ENCODE measurements at regions not wholly inside any gene's neighbourhood (a gene's known extent, or its start where the extent isn't known, plus 50 kb on each side); places are given as distances from the start of the nearest gene placed in this dataset.

- Histone ChIP-seq H3K4me3 (no peak overlapping the region), H3K27me3 (replicated peaks; ENCODE audit: insufficient read depth) (no peaks in the 10 kb centered on the region), H3K27ac (no peak overlapping the region), H3K9me3 (no peaks in the 10 kb centered on the region), H3K36me3 (no peaks in the 10 kb centered on the region), H3K4me1 (replicated peaks) (no peaks in the 10 kb centered on the region)
- intact Hi-C loops (cut with DNase I), result no loop called here
- TF ChIP-seq POLR2A (IDR thresholded peaks at IDR 0.05), result no peak
- TF ChIP-seq POLR2AphosphoS5 (IDR thresholded peaks at IDR 0.05), result no peak
- TF ChIP-seq CTCF (IDR thresholded peaks at IDR 0.05), result no peak
- no peak for DNase-seq (ENCODE audit: low spot score)
Measured at GRCh38 chrX:65610481-65610880, 57.0 kb upstream of the MSN start.

- 61% methylated on average over 3 of the region's 3 CpGs for WGBS
- DNase-seq (ENCODE audit: low spot score), result no peak
Measured at GRCh38 chrX:65610040-65610439, 57.4 kb upstream of the MSN start.

GRCh38 chrX:65609237-65609636, 58.2 kb upstream of the MSN start:
- Histone ChIP-seq H3K4me1 (replicated peaks) (no peaks in the 10 kb centered on the region), H3K36me3 (no peaks in the 10 kb centered on the region), H3K27me3 (replicated peaks; ENCODE audit: insufficient read depth) (no peaks in the 10 kb centered on the region), H3K27ac (no peak overlapping the region), H3K9me3 (no peaks in the 10 kb centered on the region), H3K4me3 (no peak overlapping the region)
- intact Hi-C loops (cut with DNase I), result no loop called here
- TF ChIP-seq CTCF (IDR thresholded peaks at IDR 0.05), result no peak
- TF ChIP-seq POLR2AphosphoS5 (IDR thresholded peaks at IDR 0.05), result no peak
- TF ChIP-seq POLR2A (IDR thresholded peaks at IDR 0.05), result no peak
- 89% methylated on average over 4 of the region's 4 CpGs for WGBS
- DNase-seq (ENCODE audit: low spot score), result no peak

More at GRCh38 chrX:65610040-65610439, 57.4 kb upstream of the MSN start:
- H3K36me3 ChIP-seq, result no peaks in the 10 kb centered on the region
- H3K4me3 ChIP-seq, result no peak overlapping the region
- no peak for TF ChIP-seq POLR2AphosphoS5 (IDR thresholded peaks at IDR 0.05)
- no peak for TF ChIP-seq CTCF (IDR thresholded peaks at IDR 0.05)
- no peak for TF ChIP-seq POLR2A (IDR thresholded peaks at IDR 0.05)
- no peak overlapping the region for H3K27ac ChIP-seq
- no peaks in the 10 kb centered on the region for H3K27me3 ChIP-seq (replicated peaks; ENCODE audit: insufficient read depth)
- H3K4me1 ChIP-seq (replicated peaks), result no peaks in the 10 kb centered on the region
- no peaks in the 10 kb centered on the region for H3K9me3 ChIP-seq
- intact Hi-C loops (cut with DNase I), result no loop called here

- no peaks in the 10 kb centered on the region for H3K4me1 ChIP-seq (replicated peaks)
- no peaks in the 10 kb centered on the region for H3K9me3 ChIP-seq
- TF ChIP-seq POLR2A (IDR thresholded peaks at IDR 0.05), result no peak
- no peak for TF ChIP-seq POLR2AphosphoS5 (IDR thresholded peaks at IDR 0.05)
- TF ChIP-seq CTCF (IDR thresholded peaks at IDR 0.05), result no peak
- H3K36me3 ChIP-seq, result no peaks in the 10 kb centered on the region
- no peaks in the 10 kb centered on the region for H3K27me3 ChIP-seq (replicated peaks; ENCODE audit: insufficient read depth)
- DNase-seq (ENCODE audit: low spot score), result no peak
- H3K27ac ChIP-seq, result no peak overlapping the region
- no peak overlapping the region for H3K4me3 ChIP-seq
- intact Hi-C loops (cut with DNase I), result no loop called here
- 40% methylated on average over 3 of the region's 3 CpGs for WGBS
Measured at GRCh38 chrX:65608026-65608425, 59.4 kb upstream of the MSN start.

GRCh38 chrX:65607070-65607742, 60.2 kb upstream of the MSN start:
- intact Hi-C loops (cut with DNase I), result no loop called here
- WGBS, result 89% methylated on average over 3 of the region's 3 CpGs
- no peaks in the 10 kb centered on the region for H3K9me3 ChIP-seq
- H3K4me1 ChIP-seq (replicated peaks), result no peaks in the 10 kb centered on the region
- H3K4me3 ChIP-seq, result no peak overlapping the region
- H3K27me3 ChIP-seq (replicated peaks; ENCODE audit: insufficient read depth), result no peaks in the 10 kb centered on the region
- no peak for DNase-seq (ENCODE audit: low spot score)
- no peak for TF ChIP-seq POLR2A (IDR thresholded peaks at IDR 0.05)
- no peak for TF ChIP-seq POLR2AphosphoS5 (IDR thresholded peaks at IDR 0.05)
- TF ChIP-seq CTCF (IDR thresholded peaks at IDR 0.05), result no peak
- H3K36me3 ChIP-seq, result no peaks in the 10 kb centered on the region
- no peak overlapping the region for H3K27ac ChIP-seq
